DND-41 (cell line): ENCODE measurements at regions not wholly inside any gene's neighbourhood (a gene's known extent, or its start where the extent isn't known, plus 50 kb on each side); places are given as distances from the start of the nearest gene placed in this dataset.
"Not testable (repeated sequence)": the region's sequence is repeated elsewhere in the genome, so short reads cannot be mapped to it uniquely, and the experiment has no call there.

Experiments used
- ATAC-seq: fragments of 200-7000 bp; cut with Tn5 transposase; 3 replicates; pipeline ENCODE4 v1.9.1; 2021; ENCODE audit warnings: low read depth; ENCODE audit not compliant: insufficient read depth
- DNase-seq: peaks from one replicate; pipeline ENCODE4 v3.0.0-alpha.2; 2020
- H2AFZ ChIP-seq: 2 replicates; pipeline ENCODE4 v1.6.0; 2012; ENCODE audit warnings: low read depth, low read length
- H3K27ac ChIP-seq: 2 replicates; pipeline ENCODE4 v1.5.1; 2012; ENCODE audit warnings: low read length, inconsistent platforms
- H3K27me3 ChIP-seq: fragments of 200-600 bp; sonication (generic); 2 replicates; pipeline ENCODE4 v1.6.0; 2012; ENCODE audit warnings: low read length, mild to moderate bottlenecking, inconsistent platforms; ENCODE audit not compliant: insufficient read depth, poor library complexity
- H3K36me3 ChIP-seq: 2 replicates; pipeline ENCODE4 v1.5.1; 2012; ENCODE audit warnings: low read length, inconsistent platforms; ENCODE audit not compliant: insufficient read depth
- H3K4me1 ChIP-seq: 2 replicates; pipeline ENCODE4 v1.5.1; 2012; ENCODE audit warnings: mild to moderate bottlenecking, low read length; ENCODE audit not compliant: insufficient read depth
- H3K4me2 ChIP-seq: 2 replicates; pipeline ENCODE4 v1.6.0; 2012; ENCODE audit warnings: mild to moderate bottlenecking, moderate library complexity, low read length, inconsistent platforms; ENCODE audit not compliant: insufficient read depth
- H3K4me3 ChIP-seq, 2 experiments: fragments of 200-600 bp in 1 of 2; shearing (Covaris generic) in 1 of 2; 2 replicates each; pipeline ENCODE4 v1.5.1; 2012 to 2016; ENCODE audit warnings: inconsistent platforms in 2 of 2, low read length in 2 of 2, mild to moderate bottlenecking in 2 of 2, low read depth in 1 of 2, moderate library complexity in 1 of 2
- H3K79me2 ChIP-seq: 2 replicates; pipeline ENCODE4 v1.6.0; 2012; ENCODE audit warnings: low read length, inconsistent platforms; ENCODE audit not compliant: insufficient read depth
- H3K9ac ChIP-seq: 2 replicates; pipeline ENCODE4 v1.6.0; 2012; ENCODE audit warnings: low read depth, mild to moderate bottlenecking, inconsistent platforms, low read length, moderate library complexity
- H3K9me3 ChIP-seq: 2 replicates; pipeline ENCODE4 v1.5.1; 2012; ENCODE audit warnings: low read length, moderate library complexity, mild to moderate bottlenecking, inconsistent platforms; ENCODE audit not compliant: insufficient read depth, severe bottlenecking
- H4K20me1 ChIP-seq: 2 replicates; pipeline ENCODE4 v1.6.0; 2012; ENCODE audit warnings: low read length; ENCODE audit not compliant: insufficient read depth
- CTCF ChIP-seq: IDR thresholded peaks from 2 replicates; pipeline ENCODE4 v1.5.1; 2012; ENCODE audit warnings: borderline replicate concordance, low read length, moderate library complexity, mild to moderate bottlenecking; ENCODE audit not compliant: poor library complexity, severe bottlenecking; ENCODE audit errors: extremely low read depth
- EZH2 ChIP-seq: IDR thresholded peaks from 3 replicates; pipeline ENCODE4 v1.6.1; 2012; ENCODE audit warnings: borderline replicate concordance, low read depth, mild to moderate bottlenecking, moderate library complexity, low read length, inconsistent platforms; ENCODE audit not compliant: severe bottlenecking

DNA sequence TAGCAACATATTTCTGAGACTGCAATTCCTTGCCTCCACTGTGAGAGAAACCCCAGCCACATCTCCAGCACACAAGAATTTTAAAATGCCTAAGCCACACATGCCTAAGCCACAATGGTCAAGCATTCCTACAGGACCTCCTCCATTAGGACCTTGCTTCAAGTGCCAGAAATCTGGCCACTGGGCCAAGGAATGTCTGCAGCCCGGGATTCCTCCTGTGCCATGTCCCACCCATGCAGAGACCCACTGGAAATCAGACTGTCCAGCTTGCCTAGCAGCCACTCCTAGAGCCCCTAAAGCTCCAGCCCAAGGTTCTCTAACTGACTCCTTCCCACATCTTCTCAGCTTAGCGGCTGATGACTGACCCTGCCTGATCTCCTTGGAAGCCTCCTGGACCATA, 117.5 kb downstream of the AHR start:
- H3K4me1 ChIP-seq = no peaks in the 10 kb centered on the region
- DNase-seq = no peak

GRCh38 chr7:17420308-17421015, 122.0 kb downstream of the AHR start:
- H3K4me1 ChIP-seq, H3K79me2 ChIP-seq, DNase-seq, H2AFZ ChIP-seq, H3K9ac ChIP-seq, H3K4me3 ChIP-seq, ATAC-seq, H3K27me3 ChIP-seq, H3K4me2 ChIP-seq, H3K36me3 ChIP-seq, H3K27ac ChIP-seq, H3K9me3 ChIP-seq, H4K20me1 ChIP-seq: not testable (repeated sequence)

More for the DNA sequence above, 117.5 kb downstream of the AHR start:
- TF ChIP-seq CTCF (no peak), EZH2 (no peak)
- ATAC-seq = no peak
- Histone ChIP-seq H3K79me2 (no peaks in the 10 kb centered on the region), H3K27me3 (no peaks in the 10 kb centered on the region), H2AFZ (no peak overlapping the region), H3K9ac (no peak overlapping the region), H3K4me2 (no peak overlapping the region), H3K36me3 (no peaks in the 10 kb centered on the region), H3K9me3 (no peaks in the 10 kb centered on the region), H3K4me3 (no peak overlapping the region), H4K20me1 (no peaks in the 10 kb centered on the region), H3K27ac (no peak overlapping the region)

GRCh38 chr7:17421941-17422340, 123.5 kb downstream of the AHR start:
- no peak for ATAC-seq
- Histone ChIP-seq H3K27me3 (no peaks in the 10 kb centered on the region), H3K79me2 (no peaks in the 10 kb centered on the region), H2AFZ (no peak overlapping the region), H3K27ac (no peak overlapping the region), H3K4me3 (no peak overlapping the region), H3K4me2 (no peak overlapping the region), H4K20me1 (no peaks in the 10 kb centered on the region), H3K36me3 (no peaks in the 10 kb centered on the region), H3K4me1 (no peaks in the 10 kb centered on the region), H3K9me3 (no peaks in the 10 kb centered on the region), H3K9ac (no peak overlapping the region)
- DNase-seq = no peak
- no peak for TF ChIP-seq EZH2
- TF ChIP-seq CTCF = no peak

GRCh38 chr7:17422966-17423365, 124.5 kb downstream of the AHR start:
- H3K27ac ChIP-seq = no peak overlapping the region
- no peaks in the 10 kb centered on the region for H3K4me1 ChIP-seq
- H3K4me2 ChIP-seq = no peak overlapping the region
- no peak for TF ChIP-seq EZH2
- no peak for TF ChIP-seq CTCF
- H3K9ac ChIP-seq = no peak overlapping the region
- H3K27me3 ChIP-seq = no peaks in the 10 kb centered on the region
- no peaks in the 10 kb centered on the region for H3K36me3 ChIP-seq
- no peaks in the 10 kb centered on the region for H3K79me2 ChIP-seq
- no peak overlapping the region for H2AFZ ChIP-seq
- no peak for ATAC-seq
- no peaks in the 10 kb centered on the region for H3K9me3 ChIP-seq
- no peak for DNase-seq
- no peak overlapping the region for H3K4me3 ChIP-seq
- no peaks in the 10 kb centered on the region for H4K20me1 ChIP-seq
